Activated CD8-positive, alpha-beta memory T cell treated with anti-CD3 and anti-CD28 coated beads, Interleukin-2, amount 10 ng/mL, durations not matched to agents 7 days and 5 days (primary cell): ENCODE measurements at regions not wholly inside any gene's neighbourhood (a gene's known extent, or its start where the extent isn't known, plus 50 kb on each side); places are given as distances from the start of the nearest gene placed in this dataset.
A peak's percentile ranks its signal among the peaks of the same experiment; 100 is the strongest.

Source experiments
- ATAC-seq: fragments of 150-1000 bp; cut with Tn5 transposase; one replicate; pipeline ENCODE4 v1.10.0; 2021; ENCODE audit warnings: moderate library complexity
- CTCF ChIA-PET: fragments of 350-600 bp; sonication (Branson Sonifier 250); formaldehyde crosslinking; loops from one replicate; lab custom pipeline; 2021; ENCODE audit warnings: antibody characterized with exemption; lab: Charles Lee
- DNase-seq: peaks from one replicate; pipeline ENCODE4 v3.0.0-alpha.2; 2020
- H3K27ac Mint-ChIP-seq: one replicate; pipeline ENCODE4 v1.8.0; 2021; ENCODE audit warnings: mild to moderate bottlenecking, mixed read lengths
- H3K27me3 Mint-ChIP-seq: one replicate; pipeline ENCODE4 v1.8.0; 2021; ENCODE audit warnings: mixed read lengths
- H3K36me3 Mint-ChIP-seq: one replicate; pipeline ENCODE4 v1.8.0; 2021; ENCODE audit warnings: mild to moderate bottlenecking, mixed read lengths
- H3K4me1 Mint-ChIP-seq: one replicate; pipeline ENCODE4 v1.8.0; 2021; ENCODE audit warnings: mixed read lengths
- H3K4me3 Mint-ChIP-seq: one replicate; pipeline ENCODE4 v1.8.0; 2021; ENCODE audit warnings: mild to moderate bottlenecking, moderate library complexity, mixed read lengths
- H3K9me3 Mint-ChIP-seq: one replicate; pipeline ENCODE4 v1.8.0; 2022; ENCODE audit warnings: low read depth, mixed read lengths

DNA sequence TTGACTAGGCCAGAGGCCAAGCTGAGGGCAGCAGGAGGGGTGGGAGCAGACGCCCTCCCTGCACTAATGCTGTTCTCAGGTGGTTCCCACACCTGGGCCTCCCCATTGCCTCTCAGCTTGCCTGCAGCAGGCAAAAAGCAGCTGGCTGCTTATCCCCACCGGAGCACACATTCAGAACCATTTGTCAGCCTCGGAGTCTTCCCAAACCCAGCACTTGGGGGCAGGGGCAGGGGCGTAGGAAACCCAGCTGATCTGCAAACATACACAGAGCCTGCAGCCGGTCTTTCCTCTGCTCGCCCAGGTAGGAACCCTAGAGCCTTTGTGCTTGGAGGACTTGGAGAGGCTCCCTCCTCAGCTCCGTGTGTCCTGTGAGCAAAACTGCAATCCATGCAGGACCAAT, 249.8 kb downstream of the CYP26B1 start:
- H3K27ac Mint-ChIP-seq: no peak overlapping the region
- H3K4me1 Mint-ChIP-seq: no peaks in the 10 kb centered on the region
- CTCF ChIA-PET: no interaction called here
- H3K36me3 Mint-ChIP-seq: no peaks in the 10 kb centered on the region
- ATAC-seq (no peak), DNase-seq (peak; percentile 14)
- H3K27me3 Mint-ChIP-seq: peaks cover 4% of the 10 kb centered on the region
- H3K4me3 Mint-ChIP-seq: no peak overlapping the region
- no peaks in the 10 kb centered on the region for H3K9me3 Mint-ChIP-seq

GRCh38 chr2:71897137-71897480, 250.6 kb downstream of the CYP26B1 start:
- Mint-ChIP-seq H3K4me3 (no peak overlapping the region), H3K9me3 (no peaks in the 10 kb centered on the region), H3K27ac (no peak overlapping the region), H3K36me3 (no peaks in the 10 kb centered on the region), H3K4me1 (no peaks in the 10 kb centered on the region), H3K27me3 (peaks cover 4% of the 10 kb centered on the region)
- CTCF ChIA-PET: interaction anchor here (1.4 kb wide), 1 partner anchor 27 kb away, joined by 3 read pairs; no protein-coding TSS in a partner anchor
- DNase-seq (peak; percentile 30), ATAC-seq (no peak)

- peak; percentile 15 for DNase-seq
- H3K4me1 Mint-ChIP-seq: no peaks in the 10 kb centered on the region
- no peak for ATAC-seq
- no peaks in the 10 kb centered on the region for H3K9me3 Mint-ChIP-seq
- no peak overlapping the region for H3K27ac Mint-ChIP-seq
- no peak overlapping the region for H3K4me3 Mint-ChIP-seq
- H3K36me3 Mint-ChIP-seq: no peaks in the 10 kb centered on the region
- CTCF ChIA-PET: interaction anchor here (1.4 kb wide), 1 partner anchor 28 kb away, joined by 3 read pairs; no protein-coding TSS in a partner anchor
- peaks cover 4% of the 10 kb centered on the region for H3K27me3 Mint-ChIP-seq
Measured at GRCh38 chr2:71896385-71897136, 251.1 kb downstream of the CYP26B1 start.

- H3K36me3 Mint-ChIP-seq: no peaks in the 10 kb centered on the region
- H3K27ac Mint-ChIP-seq: no peak overlapping the region
- H3K4me1 Mint-ChIP-seq: no peaks in the 10 kb centered on the region
- DNase-seq (peak; percentile 23), ATAC-seq (no peak)
- no peaks in the 10 kb centered on the region for H3K9me3 Mint-ChIP-seq
- peaks cover 8% of the 10 kb centered on the region for H3K27me3 Mint-ChIP-seq
- H3K4me3 Mint-ChIP-seq: no peak overlapping the region
- CTCF ChIA-PET: interaction anchor here (1.4 kb wide), 1 partner anchor 29 kb away, joined by 3 read pairs; no protein-coding TSS in a partner anchor
Measured at GRCh38 chr2:71895320-71896161, 252.1 kb downstream of the CYP26B1 start.

GRCh38 chr2:71894261-71894660, 253.4 kb downstream of the CYP26B1 start:
- DNase-seq (peak; percentile 29), ATAC-seq (no peak)
- H3K9me3 Mint-ChIP-seq: no peaks in the 10 kb centered on the region
- H3K4me1 Mint-ChIP-seq: no peaks in the 10 kb centered on the region
- no peak overlapping the region for H3K27ac Mint-ChIP-seq
- CTCF ChIA-PET: no interaction called here
- no peak overlapping the region for H3K4me3 Mint-ChIP-seq
- no peaks in the 10 kb centered on the region for H3K36me3 Mint-ChIP-seq
- H3K27me3 Mint-ChIP-seq: peaks cover 4% of the 10 kb centered on the region

DNA sequence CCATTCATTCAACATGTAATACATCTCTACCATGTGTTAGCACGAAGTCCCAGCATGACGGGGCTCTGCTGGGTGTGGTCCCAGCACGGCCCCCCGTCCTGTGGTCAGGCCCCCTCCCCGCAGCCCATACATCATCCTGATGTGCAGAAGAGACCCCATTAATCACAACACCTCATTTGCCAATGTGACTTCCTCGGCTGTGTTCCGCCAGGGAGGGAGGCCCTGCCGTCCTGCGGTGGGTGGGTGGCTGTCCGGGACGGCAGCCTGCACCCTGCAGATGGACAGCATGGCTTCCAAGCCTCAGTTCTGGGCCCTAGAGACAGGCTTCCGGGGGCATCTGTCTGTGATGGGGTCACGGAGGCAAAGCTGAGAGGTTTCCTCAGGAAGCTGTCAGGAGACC, 254.0 kb downstream of the CYP26B1 start:
- CTCF ChIA-PET: no interaction called here
- Mint-ChIP-seq H3K27me3 (peaks cover 4% of the 10 kb centered on the region), H3K9me3 (no peaks in the 10 kb centered on the region), H3K4me1 (no peaks in the 10 kb centered on the region), H3K4me3 (no peak overlapping the region), H3K36me3 (no peaks in the 10 kb centered on the region), H3K27ac (no peak overlapping the region)
- peak; percentile 14 for DNase-seq
- ATAC-seq: no peak

DNA sequence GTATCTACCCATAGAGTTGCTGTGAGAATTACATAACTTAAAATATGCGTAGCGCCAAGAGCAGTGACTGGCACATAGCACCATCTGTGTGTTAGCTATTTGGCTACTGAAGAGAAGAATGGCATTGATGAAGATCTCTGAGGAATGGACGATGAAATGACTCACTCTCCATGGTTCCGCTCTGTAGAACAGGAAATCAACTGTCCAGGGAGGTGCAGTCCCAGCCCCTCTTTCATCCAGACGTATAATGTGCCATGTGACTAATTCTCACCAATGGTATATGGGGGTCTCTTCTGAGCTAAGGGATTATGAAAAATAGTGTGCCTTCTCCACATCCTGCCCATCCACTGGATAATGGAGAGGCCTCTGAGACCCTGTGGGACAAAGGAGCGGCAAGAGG, 254.8 kb downstream of the CYP26B1 start:
- no peaks in the 10 kb centered on the region for H3K4me1 Mint-ChIP-seq
- H3K36me3 Mint-ChIP-seq: no peaks in the 10 kb centered on the region
- H3K27ac Mint-ChIP-seq: no peak overlapping the region
- ATAC-seq (no peak), DNase-seq (peak; percentile 16)
- no peaks in the 10 kb centered on the region for H3K9me3 Mint-ChIP-seq
- CTCF ChIA-PET: no interaction called here
- H3K27me3 Mint-ChIP-seq: peaks cover 4% of the 10 kb centered on the region
- H3K4me3 Mint-ChIP-seq: no peak overlapping the region

DNA sequence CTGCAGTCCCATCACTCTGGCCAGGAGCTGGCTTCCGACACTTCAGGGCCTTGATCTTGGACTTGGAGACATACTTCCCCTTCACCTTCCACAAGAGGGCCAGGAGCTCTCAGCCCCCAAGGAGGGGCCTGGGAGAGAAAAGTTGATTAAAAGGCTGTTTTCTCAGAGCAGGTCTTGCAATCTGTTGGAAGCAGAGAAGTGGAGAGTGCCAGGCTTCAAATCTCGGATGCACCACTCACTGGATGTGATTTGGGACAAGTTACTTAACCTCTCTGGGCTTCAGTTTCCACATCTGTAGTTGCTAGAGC, 255.3 kb downstream of the CYP26B1 start:
- no peaks in the 10 kb centered on the region for H3K4me1 Mint-ChIP-seq
- DNase-seq: peak; percentile 5
- H3K27me3 Mint-ChIP-seq: peaks cover 4% of the 10 kb centered on the region
- no peak for ATAC-seq
- CTCF ChIA-PET: no interaction called here
- H3K27ac Mint-ChIP-seq: no peak overlapping the region
- H3K36me3 Mint-ChIP-seq: no peaks in the 10 kb centered on the region
- no peaks in the 10 kb centered on the region for H3K9me3 Mint-ChIP-seq
- H3K4me3 Mint-ChIP-seq: no peak overlapping the region

DNA sequence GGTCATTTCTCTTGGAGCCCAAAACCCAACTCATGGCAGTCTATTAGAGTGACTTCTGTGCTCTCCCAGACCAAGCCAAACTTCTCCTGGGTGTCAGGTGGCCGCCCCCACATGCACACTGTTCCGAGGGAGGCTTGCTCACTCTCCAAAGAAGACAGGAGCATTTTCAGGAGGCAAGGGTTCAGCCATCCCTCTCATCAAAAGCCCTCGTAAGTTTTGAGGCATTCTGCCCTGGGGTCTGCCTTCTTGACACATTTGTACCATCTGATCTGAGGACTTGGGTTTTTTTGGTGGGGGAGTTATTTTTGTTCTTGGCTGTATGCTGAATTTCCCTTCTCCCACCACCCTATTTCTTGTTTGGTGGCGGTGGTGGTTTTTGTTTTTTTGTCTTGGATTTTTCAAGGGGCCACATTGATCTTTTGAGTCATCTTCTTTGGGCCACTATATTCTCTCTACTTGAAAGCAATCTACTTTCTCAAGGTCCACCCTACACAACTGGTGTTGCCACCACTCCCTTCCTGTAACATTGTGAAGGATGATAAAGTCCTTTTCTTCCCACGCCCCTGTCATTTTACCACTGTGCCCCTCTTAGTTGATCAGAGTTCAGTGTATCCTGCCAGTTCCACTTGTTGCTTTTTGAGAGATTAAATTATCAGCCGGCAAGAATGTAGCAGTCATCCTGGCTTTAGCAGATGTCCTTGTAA, 255.8 kb downstream of the CYP26B1 start:
- H3K9me3 Mint-ChIP-seq: no peaks in the 10 kb centered on the region
- no peak overlapping the region for H3K27ac Mint-ChIP-seq
- peaks cover 4% of the 10 kb centered on the region for H3K27me3 Mint-ChIP-seq
- H3K4me1 Mint-ChIP-seq: no peaks in the 10 kb centered on the region
- DNase-seq (peak; percentile 5), ATAC-seq (no peak)
- H3K36me3 Mint-ChIP-seq: no peaks in the 10 kb centered on the region
- CTCF ChIA-PET: no interaction called here
- H3K4me3 Mint-ChIP-seq: no peak overlapping the region

GRCh38 chr2:71891155-71891554, 256.5 kb downstream of the CYP26B1 start:
- CTCF ChIA-PET: no interaction called here
- peaks cover 4% of the 10 kb centered on the region for H3K27me3 Mint-ChIP-seq
- no peaks in the 10 kb centered on the region for H3K9me3 Mint-ChIP-seq
- H3K36me3 Mint-ChIP-seq: no peaks in the 10 kb centered on the region
- no peak overlapping the region for H3K27ac Mint-ChIP-seq
- DNase-seq (peak; percentile 27), ATAC-seq (no peak)
- H3K4me3 Mint-ChIP-seq: no peak overlapping the region
- no peaks in the 10 kb centered on the region for H3K4me1 Mint-ChIP-seq

DNA sequence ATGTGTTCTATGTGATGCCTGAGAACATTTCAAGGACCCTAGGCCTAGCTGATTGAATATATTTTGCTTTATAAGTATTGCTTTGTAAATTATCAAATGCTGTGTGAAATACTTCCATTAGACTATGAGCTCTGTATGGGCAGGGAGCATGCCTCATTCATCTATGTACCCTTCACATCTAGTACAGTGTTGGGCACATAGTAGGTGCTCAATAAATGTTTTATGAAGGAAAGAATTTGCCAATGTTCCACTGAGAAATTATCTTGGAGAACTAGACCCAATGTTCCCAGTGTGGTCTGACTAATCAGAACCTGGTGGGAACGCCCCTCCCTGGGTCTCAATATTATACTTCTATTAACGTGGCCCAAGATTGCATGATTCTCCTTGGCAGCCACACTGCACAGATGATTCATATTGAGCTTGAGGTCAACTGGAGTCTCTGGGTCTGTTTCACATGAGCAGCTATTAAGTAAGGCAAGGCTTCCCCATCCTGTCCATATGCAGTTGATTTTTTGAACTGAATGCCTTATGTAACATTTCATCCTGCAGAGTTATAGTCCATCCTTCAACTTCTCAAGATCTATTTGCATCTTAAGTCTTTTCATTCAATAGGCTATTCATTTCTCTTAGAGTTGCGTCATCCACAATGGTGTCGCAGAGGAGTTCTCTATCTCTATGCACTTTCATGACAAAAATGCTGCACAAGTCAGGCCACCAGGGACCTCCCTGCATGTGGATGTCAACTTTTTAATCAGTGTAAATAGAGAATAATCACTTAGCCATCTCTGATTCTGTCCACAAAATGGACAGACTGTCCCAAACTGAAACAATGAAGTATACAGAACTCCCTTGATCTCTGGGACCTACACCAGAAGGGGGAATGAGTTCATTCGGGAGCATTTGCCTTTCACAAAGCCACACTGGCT, 257.6 kb downstream of the CYP26B1 start:
- H3K9me3 Mint-ChIP-seq: no peaks in the 10 kb centered on the region
- no peak for ATAC-seq
- H3K27me3 Mint-ChIP-seq: peaks cover 4% of the 10 kb centered on the region
- no peak for DNase-seq
- CTCF ChIA-PET: no interaction called here
- H3K4me3 Mint-ChIP-seq: no peak overlapping the region
- no peaks in the 10 kb centered on the region for H3K4me1 Mint-ChIP-seq
- H3K36me3 Mint-ChIP-seq: no peaks in the 10 kb centered on the region
- H3K27ac Mint-ChIP-seq: no peak overlapping the region

DNA sequence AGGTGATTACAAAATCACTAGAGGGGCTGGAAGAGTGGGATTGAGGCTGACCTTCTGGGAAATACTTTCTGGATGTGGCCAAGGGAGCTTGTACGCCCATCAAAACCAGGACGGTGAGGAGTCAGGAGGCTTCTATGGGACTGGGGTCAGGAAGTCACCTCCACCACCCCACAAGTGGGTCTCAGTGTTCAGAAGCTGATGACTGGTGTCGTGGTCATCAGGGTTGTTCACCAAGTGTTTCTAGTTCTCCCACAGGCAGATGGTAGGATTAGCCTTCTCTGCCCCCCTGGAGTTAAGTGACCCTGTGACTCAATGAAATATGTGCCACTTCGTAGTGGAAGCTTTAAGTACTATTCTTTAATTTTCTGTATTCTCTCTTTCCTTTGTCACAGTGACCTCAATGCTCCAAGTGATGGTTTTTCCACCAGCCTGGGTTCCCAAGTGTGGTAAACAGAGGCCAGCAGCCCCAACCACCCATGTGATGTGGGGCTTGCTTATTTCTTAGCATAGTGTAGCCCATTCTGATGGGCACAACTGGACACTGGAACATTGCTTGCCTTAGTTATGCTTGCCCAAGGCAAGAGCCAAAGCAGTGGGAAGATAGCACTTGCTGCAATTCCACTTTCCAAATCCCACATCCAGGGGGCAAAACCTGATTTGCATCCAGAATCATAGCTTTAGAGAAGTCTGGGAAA, 258.8 kb downstream of the CYP26B1 start:
- H3K4me1 Mint-ChIP-seq: no peaks in the 10 kb centered on the region
- no peaks in the 10 kb centered on the region for H3K36me3 Mint-ChIP-seq
- CTCF ChIA-PET: no interaction called here
- ATAC-seq (no peak), DNase-seq (peak; percentile 19)
- H3K27me3 Mint-ChIP-seq: peaks cover 4% of the 10 kb centered on the region
- no peak overlapping the region for H3K4me3 Mint-ChIP-seq
- H3K27ac Mint-ChIP-seq: no peak overlapping the region
- no peaks in the 10 kb centered on the region for H3K9me3 Mint-ChIP-seq
